H1 (cell line): ENCODE measurements at regions not wholly inside any gene's neighbourhood (a gene's known extent, or its start where the extent isn't known, plus 50 kb on each side); places are given as distances from the start of the nearest gene placed in this dataset.

Source experiments
- CTCF ChIA-PET: fragments of 300-600 bp; sonication (Branson Sonifier 250); formaldehyde crosslinking; loops from one replicate; lab custom pipeline; 2021; ENCODE audit not compliant: partially characterized antibody; lab: Charles Lee
- POLR2A ChIA-PET: fragments of 300-600 bp; sonication (Branson Sonifier 250); formaldehyde crosslinking; loops from one replicate; lab custom pipeline; 2021; ENCODE audit warnings: inconsistent platforms; ENCODE audit not compliant: partially characterized antibody; lab: Charles Lee
- DNase-seq, 2 experiments: peaks; one replicate each; pipeline versions ENCODE4 v3.0.0 to v3.0.0-alpha.2; 2010 to 2022; ENCODE audit warnings: low spot score in 2 of 2, low read depth in 1 of 2, mixed read lengths in 1 of 2
- FAIRE-seq: peaks from 2 replicates; lab custom pipeline; 2011; peaks lifted over from hg19 to GRCh38; lab: Jason Lieb, UNC
- H2AFZ ChIP-seq: 2 replicates; pipeline ENCODE4 v1.8.1; 2012; ENCODE audit warnings: low read length, inconsistent platforms
- H2AK5ac ChIP-seq: 2 replicates; pipeline ENCODE4 v1.6.1; 2013; ENCODE audit warnings: low read depth, low read length
- H2BK120ac ChIP-seq: replicated peaks from 2 replicates; pipeline ENCODE3; 2013; ENCODE audit warnings: low read depth, low read length, inconsistent platforms
- H2BK12ac ChIP-seq: 2 replicates; pipeline ENCODE4 v1.6.1; 2013; ENCODE audit warnings: low read depth, low read length
- H2BK15ac ChIP-seq: 2 replicates; pipeline ENCODE4 v1.6.1; 2013; ENCODE audit warnings: low read length
- H2BK20ac ChIP-seq: 2 replicates; pipeline ENCODE4 v1.6.1; 2013; ENCODE audit warnings: low read length
- H2BK5ac ChIP-seq: 2 replicates; pipeline ENCODE4 v1.6.1; 2013; ENCODE audit warnings: low read depth, low read length
- H3K14ac ChIP-seq: 2 replicates; pipeline ENCODE4 v1.6.1; 2013; ENCODE audit warnings: inconsistent platforms; ENCODE audit not compliant: insufficient read length
- H3K18ac ChIP-seq: 2 replicates; pipeline ENCODE4 v1.6.1; 2013; ENCODE audit warnings: low read length; ENCODE audit errors: extremely low read depth
- H3K23ac ChIP-seq: 2 replicates; pipeline ENCODE4 v1.6.1; 2013; ENCODE audit warnings: inconsistent platforms; ENCODE audit not compliant: insufficient read length
- H3K23me2 ChIP-seq: 2 replicates; pipeline ENCODE4 v1.6.1; 2013; ENCODE audit warnings: low read depth, low read length
- H3K27ac ChIP-seq: 2 replicates; pipeline ENCODE4 v1.6.1; 2011; ENCODE audit warnings: low read depth, low read length, inconsistent platforms
- H3K27me3 ChIP-seq, 4 experiments: replicated peaks in 1 of 4; 1 replicate in 1 of 4; 2 replicates in 3 of 4; pipeline versions ENCODE4 v1.6.1 to v1.8.1; 2011 to 2013; ENCODE audit warnings: low read length in 3 of 4, mild to moderate bottlenecking in 3 of 4, inconsistent platforms in 2 of 4, mixed read lengths in 2 of 4, moderate library complexity in 1 of 4; ENCODE audit not compliant: control insufficient read depth in 3 of 4, insufficient read depth in 3 of 4; ENCODE audit errors: extremely low read depth in 1 of 4
- H3K36me3 ChIP-seq, 4 experiments: 2 replicates each; pipeline versions ENCODE4 v1.6.1 to v1.8.1; 2011 to 2013; ENCODE audit warnings: mild to moderate bottlenecking in 4 of 4, low read length in 3 of 4, moderate library complexity in 2 of 4, control low read depth in 1 of 4, inconsistent platforms in 1 of 4; ENCODE audit not compliant: insufficient read depth in 4 of 4, control insufficient read depth in 2 of 4
- H3K4ac ChIP-seq: replicated peaks from 2 replicates; pipeline ENCODE3; 2013; ENCODE audit warnings: low read length, low read depth, mixed read lengths, inconsistent platforms; ENCODE audit not compliant: insufficient read length
- H3K4me1 ChIP-seq, 4 experiments: replicated peaks in 1 of 4; 1 replicate in 1 of 4; 2 replicates in 3 of 4; pipeline versions ENCODE4 v1.6.1 to v1.8.1; 2011 to 2013; ENCODE audit warnings: low read length in 3 of 4, inconsistent platforms in 2 of 4, mixed read lengths in 1 of 4; ENCODE audit not compliant: insufficient read depth in 4 of 4, control insufficient read depth in 3 of 4
- H3K4me2 ChIP-seq, 2 experiments: 2 replicates each; pipeline versions ENCODE4 v1.6.1 to v1.8.1; 2011 to 2013; ENCODE audit warnings: low read depth in 2 of 2, low read length in 2 of 2, control low read depth in 1 of 2, inconsistent platforms in 1 of 2, mild to moderate bottlenecking in 1 of 2; ENCODE audit not compliant: insufficient read depth in 1 of 2
- H3K4me3 ChIP-seq, 4 experiments: fragments of 200-600, 300-600 bp in 1 of 4; sonication (generic), shearing (Covaris generic), sonication (Bioruptor Twin) in 1 of 4; 2 replicates each; pipeline versions ENCODE4 v1.5.1 to v1.8.1; 2011 to 2016; ENCODE audit warnings: low read length in 4 of 4, low read depth in 3 of 4, control low read depth in 2 of 4, inconsistent platforms in 2 of 4, mild to moderate bottlenecking in 2 of 4, mixed read lengths in 1 of 4, moderate library complexity in 1 of 4; ENCODE audit not compliant: insufficient read depth in 2 of 4; ENCODE audit errors: extremely low read depth in 1 of 4
- H3K56ac ChIP-seq: replicated peaks from 2 replicates; pipeline ENCODE3; 2013; ENCODE audit warnings: low read depth, mild to moderate bottlenecking, mixed read lengths, low read length, inconsistent platforms; ENCODE audit not compliant: insufficient read length
- H3K79me1 ChIP-seq: 2 replicates; pipeline ENCODE4 v1.6.1; 2013; ENCODE audit warnings: low read depth, low read length, control low read depth
- H3K79me2 ChIP-seq, 2 experiments: 2 replicates each; pipeline versions ENCODE4 v1.6.1 to v1.8.1; 2012 to 2013; ENCODE audit warnings: low read length in 2 of 2, mild to moderate bottlenecking in 2 of 2, inconsistent platforms in 1 of 2; ENCODE audit not compliant: insufficient read depth in 2 of 2, control insufficient read depth in 1 of 2
- H3K9ac ChIP-seq, 4 experiments: replicated peaks in 1 of 4; 1 replicate in 1 of 4; 2 replicates in 3 of 4; pipeline versions ENCODE4 v1.6.1 to v1.8.1; 2011 to 2013; ENCODE audit warnings: low read depth in 3 of 4, low read length in 3 of 4, control low read depth in 2 of 4, mild to moderate bottlenecking in 2 of 4, moderate library complexity in 2 of 4, inconsistent platforms in 1 of 4; ENCODE audit errors: extremely low read depth in 1 of 4
- H3K9me3 ChIP-seq, 2 experiments: 2 replicates each; pipeline versions ENCODE4 v1.6.1 to v1.8.1; 2012 to 2013; ENCODE audit warnings: mild to moderate bottlenecking in 2 of 2, moderate library complexity in 2 of 2, control low read depth in 1 of 2, inconsistent platforms in 1 of 2, low read depth in 1 of 2, low read length in 1 of 2, mixed read lengths in 1 of 2; ENCODE audit not compliant: insufficient read depth in 2 of 2
- H4K20me1 ChIP-seq, 2 experiments: replicated peaks in 1 of 2; 2 replicates each; pipeline versions ENCODE3 to v1.8.1; 2011 to 2013; ENCODE audit warnings: inconsistent platforms in 2 of 2, low read length in 2 of 2, mild to moderate bottlenecking in 1 of 2; ENCODE audit not compliant: insufficient read depth in 2 of 2, control insufficient read depth in 1 of 2
- H4K5ac ChIP-seq: 2 replicates; pipeline ENCODE4 v1.6.1; 2013; ENCODE audit warnings: low read length, low read depth, mixed read lengths, inconsistent platforms; ENCODE audit not compliant: insufficient read length
- H4K8ac ChIP-seq: 2 replicates; pipeline ENCODE4 v1.8.0; 2013; ENCODE audit warnings: mild to moderate bottlenecking, moderate library complexity, low read length, inconsistent platforms; ENCODE audit not compliant: insufficient read depth; ENCODE audit errors: extremely low read depth
- H4K91ac ChIP-seq: replicated peaks from 2 replicates; pipeline ENCODE3; 2013; ENCODE audit warnings: low read length, mixed read lengths, inconsistent platforms; ENCODE audit not compliant: insufficient read length
- ASH2L ChIP-seq: fragments of 200-600, 300-600 bp; sonication (generic); IDR thresholded peaks from one replicate; pipeline ENCODE4 v1.7.1; 2017; ENCODE audit warnings: low read length
- CBX5 ChIP-seq: fragments of 300-800, 300-1000 bp; sonication (generic); IDR thresholded peaks from 2 replicates; pipeline ENCODE4 v1.7.1; 2016; ENCODE audit warnings: antibody characterized with exemption, low read length, low read depth
- GTF2F1 ChIP-seq: IDR thresholded peaks from 2 replicates; pipeline ENCODE4 v1.6.1; 2012; ENCODE audit warnings: low read depth, low read length, improper control_type of control experiment, borderline replicate concordance
- MAFK ChIP-seq: IDR thresholded peaks from 2 replicates; pipeline ENCODE4 v1.6.1; 2012; ENCODE audit warnings: low read depth, mild to moderate bottlenecking, improper control_type of control experiment, low read length
- MAX ChIP-seq: IDR thresholded peaks from 2 replicates; pipeline ENCODE4 v1.6.1; 2012; ENCODE audit warnings: inconsistent platforms
- NRF1 ChIP-seq: IDR thresholded peaks from 2 replicates; pipeline ENCODE4 v1.6.1; 2011; ENCODE audit warnings: mild to moderate bottlenecking, low read depth, low read length, improper control_type of control experiment
- POLR2A ChIP-seq, 2 experiments: IDR thresholded peaks; 1 replicate in 1 of 2; 2 replicates in 1 of 2; pipeline ENCODE4 v1.6.1; 2011; ENCODE audit warnings: low read depth in 2 of 2, low read length in 2 of 2, mild to moderate bottlenecking in 2 of 2; ENCODE audit errors: control extremely low read depth in 1 of 2
- RAD21 ChIP-seq, 2 experiments: IDR thresholded peaks in 1 of 2; conservative IDR thresholded peaks in 1 of 2; 2 replicates each; pipeline ENCODE4 v1.6.1; 2011; ENCODE audit warnings: low read depth in 2 of 2, low read length in 2 of 2, improper control_type of control experiment in 1 of 2, inconsistent platforms in 1 of 2, mild to moderate bottlenecking in 1 of 2, moderate library complexity in 1 of 2
- SP2 ChIP-seq: IDR thresholded peaks from 2 replicates; pipeline ENCODE4 v1.6.1; 2012; ENCODE audit warnings: mild to moderate bottlenecking, low read length, inconsistent platforms
- WGBS, 2 experiments: shearing (Covaris generic) in 1 of 2; methylation state at CpG; one replicate each; pipeline versions ENCODE4 v1.1.6 to v1.1.7; 2013 to 2015; ENCODE audit warnings: low lambda C conversion rate in 2 of 2, mixed read lengths in 2 of 2, inconsistent platforms in 1 of 2, low coverage in 1 of 2, missing lambda C conversion rate in 1 of 2; ENCODE audit not compliant: insufficient replicate concordance in 2 of 2, insufficient coverage in 1 of 2, insufficient read length in 1 of 2; ENCODE audit errors: extremely low coverage in 1 of 2, missing lambda C conversion rate in 1 of 2; 5-methylcytosine and 5-hydroxymethylcytosine counted together

GRCh38 chr6:168232989-168233874 is 86.3 kb downstream of the DACT2 start:
- Histone ChIP-seq H3K4me1 (peaks cover 0 to 5% (median 2%) of the 10 kb centered on the region in 4 experiments; a peak in 4 of 7 replicates), H4K8ac (no peak overlapping the region), H2BK120ac (no peak overlapping the region), H3K23me2 (no peaks in the 10 kb centered on the region), H4K91ac (no peak overlapping the region), H3K56ac (no peak overlapping the region), H4K20me1 (no peaks in the 10 kb centered on the region), H3K4me3 (no peak overlapping the region), H3K14ac (no peak overlapping the region), H3K4ac (no peak overlapping the region), H3K23ac (no peak overlapping the region), H2AK5ac (no peak overlapping the region), H3K79me1 (no peaks in the 10 kb centered on the region), H3K27me3 (no peaks in the 10 kb centered on the region; a peak in 1 of 7 replicates), H2BK12ac (no peak overlapping the region), H3K9me3 (no peaks in the 10 kb centered on the region), H3K4me2 (no peak overlapping the region), H4K5ac (no peak overlapping the region), H3K27ac (no peak overlapping the region), H2BK15ac (no peak overlapping the region), H3K36me3 (no peaks in the 10 kb centered on the region), H3K9ac (no peak overlapping the region), H3K18ac (no peak overlapping the region), H2BK20ac (no peak overlapping the region), H2BK5ac (no peak overlapping the region), H2AFZ (no peak overlapping the region), H3K79me2 (no peaks in the 10 kb centered on the region)
- POLR2A ChIA-PET, result interaction anchor here (0.6 kb wide), 1 partner anchor 1375 kb away, joined by 3 read pairs; no protein-coding TSS in a partner anchor
- CTCF ChIA-PET, result interaction anchor here (0.8 to 2.0 kb wide), 13 partner anchors 9 to 270 kb away, joined by 3 to 11 read pairs (median 4); no protein-coding TSS in a partner anchor
- FAIRE-seq (no peak), DNase-seq (no peak)
- WGBS, 2 experiments, result 93% methylated on average over 26 of the region's 28 CpGs; no CpG with 5 or more reads in 1 of the 2 experiments
- no peak for TF ChIP-seq ASH2L
- no peak for TF ChIP-seq NRF1
- TF ChIP-seq MAX, result peak; percentile 55
- no peak for TF ChIP-seq GTF2F1
- peak; percentile 14 to 45; a peak in 3 of 4 replicates for TF ChIP-seq RAD21 (IDR thresholded peaks at IDR 0.05 in 1 of 2, conservative IDR thresholded peaks at IDR 0.05 in 1 of 2; ENCODE audit: low read depth in 2 of 2, low read length in 2 of 2)
- TF ChIP-seq MAFK, result no peak
- no peak for TF ChIP-seq CBX5
- TF ChIP-seq POLR2A (IDR thresholded peaks at IDR 0.05; ENCODE audit: control extremely low read depth in 1 of 2, low read depth in 2 of 2, low read length in 2 of 2), result no peak
- TF ChIP-seq SP2, result no peak
